RWPE2 (cell line): ENCODE measurements at regions not wholly inside any gene's neighbourhood (a gene's known extent, or its start where the extent isn't known, plus 50 kb on each side); places are given as distances from the start of the nearest gene placed in this dataset.

Source experiments
- ATAC-seq: fragments of 200-7000 bp; cut with Tn5 transposase; 3 replicates; pipeline ENCODE4 v1.9.1; 2021; ENCODE audit warnings: low read depth
- DNase-seq: peaks from one replicate; pipeline ENCODE4 v3.0.0-alpha.2; 2020; ENCODE audit warnings: low spot score
- H3K27ac ChIP-seq: fragments of 450-650 bp; 2 replicates; pipeline ENCODE4 v1.5.1; 2017; ENCODE audit warnings: mild to moderate bottlenecking; ENCODE audit not compliant: poor library complexity, severe bottlenecking
- H3K27me3 ChIP-seq: fragments of 250-450 bp; sonication (Bioruptor Pico); 2 replicates; pipeline ENCODE4 v1.5.1; 2021; ENCODE audit warnings: mild to moderate bottlenecking, moderate library complexity; ENCODE audit not compliant: insufficient read depth, poor library complexity, severe bottlenecking
- H3K36me3 ChIP-seq: fragments of 250-450 bp; sonication (Bioruptor Pico); 2 replicates; pipeline ENCODE4 v1.5.1; 2020; ENCODE audit warnings: low read depth, mild to moderate bottlenecking, moderate library complexity
- H3K4me1 ChIP-seq: fragments of 250-450 bp; sonication (Bioruptor Pico); 2 replicates; pipeline ENCODE4 v1.5.1; 2021; ENCODE audit warnings: mild to moderate bottlenecking, moderate library complexity; ENCODE audit not compliant: insufficient read depth, poor library complexity, severe bottlenecking
- H3K4me3 ChIP-seq: fragments of 250-450 bp; sonication (Bioruptor Pico); 2 replicates; pipeline ENCODE4 v1.5.1; 2021; ENCODE audit warnings: mild to moderate bottlenecking, moderate library complexity; ENCODE audit not compliant: severe bottlenecking
- H3K9me3 ChIP-seq: fragments of 250-450 bp; sonication (Bioruptor Pico); 2 replicates; pipeline ENCODE4 v1.5.1; 2021; ENCODE audit warnings: mild to moderate bottlenecking, moderate library complexity; ENCODE audit not compliant: severe bottlenecking
- CTCF ChIP-seq: fragments of 450-650 bp; IDR thresholded peaks from one replicate; pipeline ENCODE4 v1.5.1; 2017; ENCODE audit warnings: mild to moderate bottlenecking, moderate library complexity; ENCODE audit not compliant: poor library complexity, severe bottlenecking

- TF ChIP-seq CTCF, result no peak
- Histone ChIP-seq H3K9me3 (no peaks in the 10 kb centered on the region), H3K4me1 (no peaks in the 10 kb centered on the region), H3K36me3 (no peaks in the 10 kb centered on the region), H3K4me3 (no peak overlapping the region), H3K27me3 (no peaks in the 10 kb centered on the region), H3K27ac (no peak overlapping the region)
- ATAC-seq (no peak), DNase-seq (no peak)
Observed at GRCh38 chr6:25065666-25066065, 129.9 kb upstream of the RIPOR2 start.

- Histone ChIP-seq H3K27ac (no peak overlapping the region), H3K9me3 (no peaks in the 10 kb centered on the region), H3K4me3 (no peak overlapping the region), H3K27me3 (no peaks in the 10 kb centered on the region), H3K36me3 (no peaks in the 10 kb centered on the region), H3K4me1 (peaks cover 5% of the 10 kb centered on the region)
- DNase-seq (no peak), ATAC-seq (no peak)
- TF ChIP-seq CTCF, result no peak
Observed at GRCh38 chr6:25066593-25066992, 130.8 kb upstream of the RIPOR2 start.

- TF ChIP-seq CTCF, result no peak
- ATAC-seq (no peak), DNase-seq (no peak)
- no peak overlapping the region for H3K4me3 ChIP-seq
- no peaks in the 10 kb centered on the region for H3K27me3 ChIP-seq
- H3K36me3 ChIP-seq, result no peaks in the 10 kb centered on the region
- peaks cover 5% of the 10 kb centered on the region for H3K4me1 ChIP-seq
- H3K27ac ChIP-seq, result no peak overlapping the region
- H3K9me3 ChIP-seq, result no peaks in the 10 kb centered on the region
Observed at GRCh38 chr6:25068866-25069265, 133.1 kb upstream of the RIPOR2 start.

GRCh38 chr6:25070547-25071366, 135.0 kb upstream of the RIPOR2 start:
- Histone ChIP-seq H3K4me3 (no peak overlapping the region), H3K27me3 (no peaks in the 10 kb centered on the region), H3K4me1 (peaks cover 5% of the 10 kb centered on the region), H3K9me3 (no peaks in the 10 kb centered on the region), H3K27ac (no peak overlapping the region), H3K36me3 (no peaks in the 10 kb centered on the region)
- TF ChIP-seq CTCF, result peak; percentile 91
- peak; percentile 80 for ATAC-seq
- DNase-seq, result peak; percentile 69

GRCh38 chr6:25078141-25078540, 142.4 kb upstream of the RIPOR2 start:
- no peaks in the 10 kb centered on the region for H3K27me3 ChIP-seq
- DNase-seq (no peak), ATAC-seq (no peak)
- TF ChIP-seq CTCF, result no peak
- H3K27ac ChIP-seq, result no peak overlapping the region
- H3K4me1 ChIP-seq, result no peaks in the 10 kb centered on the region
- H3K4me3 ChIP-seq, result no peak overlapping the region
- no peaks in the 10 kb centered on the region for H3K36me3 ChIP-seq
- H3K9me3 ChIP-seq, result no peaks in the 10 kb centered on the region
